ENCODE measurements at regions not wholly inside any gene's neighbourhood (a gene's known extent, or its start where the extent isn't known, plus 50 kb on each side); places are given as distances from the start of the nearest gene placed in this dataset.
"Not testable (repeated sequence)": the region's sequence is repeated elsewhere in the genome, so short reads cannot be mapped to it uniquely, and the experiment has no call there.

DNA sequence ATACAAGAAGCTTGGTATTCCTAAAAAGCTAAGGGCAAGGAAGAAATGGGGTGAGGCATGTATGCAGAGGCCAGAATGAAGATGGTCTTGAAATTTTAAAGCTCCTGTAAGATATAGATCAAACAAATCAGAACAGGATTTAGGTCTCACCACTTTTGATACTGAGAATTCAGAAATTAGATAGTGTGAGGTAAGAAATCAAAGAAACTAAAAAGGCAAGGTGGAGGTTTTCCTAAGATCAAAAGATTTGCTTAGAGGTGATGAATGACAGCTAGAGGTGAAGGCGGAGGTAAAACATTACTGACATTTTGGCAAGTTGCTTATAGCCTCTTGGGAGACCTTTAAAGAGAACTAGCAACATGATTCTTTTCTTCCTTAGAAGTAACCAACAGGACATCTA is 225.2 kb upstream of the SGK1 start:
- no peak overlapping the region for H3K4me3 ChIP-seq
- no peak for DNase-seq
- no peaks in the 10 kb centered on the region for H3K27me3 ChIP-seq
- H3K4me1 ChIP-seq: no peaks in the 10 kb centered on the region
- H3K9me3 ChIP-seq: no peaks in the 10 kb centered on the region
- no peak for TF ChIP-seq POLR2A (IDR thresholded peaks at IDR 0.05)
- TF ChIP-seq, protein P1, sequence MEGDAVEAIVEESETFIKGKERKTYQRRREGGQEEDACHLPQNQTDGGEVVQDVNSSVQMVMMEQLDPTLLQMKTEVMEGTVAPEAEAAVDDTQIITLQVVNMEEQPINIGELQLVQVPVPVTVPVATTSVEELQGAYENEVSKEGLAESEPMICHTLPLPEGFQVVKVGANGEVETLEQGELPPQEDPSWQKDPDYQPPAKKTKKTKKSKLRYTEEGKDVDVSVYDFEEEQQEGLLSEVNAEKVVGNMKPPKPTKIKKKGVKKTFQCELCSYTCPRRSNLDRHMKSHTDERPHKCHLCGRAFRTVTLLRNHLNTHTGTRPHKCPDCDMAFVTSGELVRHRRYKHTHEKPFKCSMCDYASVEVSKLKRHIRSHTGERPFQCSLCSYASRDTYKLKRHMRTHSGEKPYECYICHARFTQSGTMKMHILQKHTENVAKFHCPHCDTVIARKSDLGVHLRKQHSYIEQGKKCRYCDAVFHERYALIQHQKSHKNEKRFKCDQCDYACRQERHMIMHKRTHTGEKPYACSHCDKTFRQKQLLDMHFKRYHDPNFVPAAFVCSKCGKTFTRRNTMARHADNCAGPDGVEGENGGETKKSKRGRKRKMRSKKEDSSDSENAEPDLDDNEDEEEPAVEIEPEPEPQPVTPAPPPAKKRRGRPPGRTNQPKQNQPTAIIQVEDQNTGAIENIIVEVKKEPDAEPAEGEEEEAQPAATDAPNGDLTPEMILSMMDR (IDR thresholded peaks at IDR 0.05): no peak
- H3K36me3 ChIP-seq: no peaks in the 10 kb centered on the region
- H3K27ac ChIP-seq: no peak overlapping the region

DNA sequence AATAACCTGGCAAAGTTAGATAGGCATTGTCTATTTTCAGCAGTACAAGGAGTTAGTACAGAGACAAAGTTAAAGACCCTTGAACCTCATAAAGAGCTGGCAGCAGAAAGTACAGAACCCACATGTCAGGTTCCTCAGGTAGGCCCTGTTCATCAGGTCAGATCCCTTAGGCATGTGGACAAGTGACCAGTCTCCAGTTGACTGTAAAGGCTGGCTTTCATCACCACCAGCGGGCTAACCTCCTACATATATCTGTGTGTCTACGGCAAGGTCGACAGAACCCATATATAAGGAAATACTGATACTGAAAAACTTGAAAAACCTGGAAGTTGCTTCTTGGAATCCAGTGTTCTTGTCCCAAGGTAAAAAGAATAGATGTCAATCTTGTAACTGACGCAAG is 223.1 kb upstream of the SGK1 start:
- Histone ChIP-seq H3K27me3 (no peaks in the 10 kb centered on the region), H3K9me3 (no peaks in the 10 kb centered on the region), H3K27ac (no peak overlapping the region), H3K4me3 (no peak overlapping the region), H3K4me1 (no peaks in the 10 kb centered on the region), H3K36me3 (no peaks in the 10 kb centered on the region)
- TF ChIP-seq, protein P1 (IDR thresholded peaks at IDR 0.05): no peak
- no peak for TF ChIP-seq POLR2A (IDR thresholded peaks at IDR 0.05)
- DNase-seq: no peak

DNA sequence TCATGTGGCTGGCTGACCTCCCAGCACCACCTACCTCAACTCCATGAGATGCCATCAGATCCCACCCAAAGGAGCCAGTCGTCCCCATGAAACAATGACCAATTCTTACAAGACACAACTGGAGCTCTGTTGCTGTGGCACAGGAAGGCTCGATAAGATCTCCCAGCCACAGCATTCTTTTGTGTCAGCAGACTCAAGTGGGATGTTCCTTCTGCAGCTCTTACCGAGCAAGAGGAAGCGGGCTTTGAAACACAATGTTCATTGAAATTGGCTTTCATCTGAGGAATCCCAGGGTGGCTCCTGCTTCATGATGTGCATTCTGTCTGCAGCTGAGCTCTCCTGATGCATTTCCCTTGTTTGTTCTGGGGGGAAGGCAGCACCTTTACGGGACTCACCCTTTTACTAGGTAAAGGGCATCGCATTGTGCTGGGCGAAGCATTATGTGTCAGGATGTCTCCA is 222.0 kb upstream of the SGK1 start:
- TF ChIP-seq, protein P1 (IDR thresholded peaks at IDR 0.05): no peak
- TF ChIP-seq POLR2A (IDR thresholded peaks at IDR 0.05): no peak
- Histone ChIP-seq H3K27me3 (no peaks in the 10 kb centered on the region), H3K9me3 (no peaks in the 10 kb centered on the region), H3K27ac (no peak overlapping the region), H3K4me1 (no peaks in the 10 kb centered on the region), H3K36me3 (no peaks in the 10 kb centered on the region), H3K4me3 (no peak overlapping the region)
- no peak for DNase-seq

DNA sequence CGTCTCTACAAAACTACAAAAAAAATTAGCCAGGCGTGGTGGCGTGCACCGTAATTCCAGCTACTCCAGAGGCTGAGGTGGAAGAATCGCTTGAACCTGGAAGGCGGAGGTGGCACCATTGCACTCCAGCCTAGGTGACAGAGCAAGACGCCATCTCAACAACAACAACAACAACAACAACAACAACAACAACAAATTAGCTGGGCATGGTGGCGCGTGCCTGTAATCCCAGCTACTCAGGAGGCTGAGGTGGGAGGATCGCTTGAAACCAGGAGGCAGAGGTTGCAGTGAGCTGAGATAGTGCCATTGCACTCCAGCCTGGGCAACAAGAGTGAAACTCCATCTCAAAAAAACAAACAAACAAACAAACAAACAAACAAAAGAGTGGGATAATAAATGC is 219.9 kb upstream of the SGK1 start:
- H3K27ac ChIP-seq, H3K4me3 ChIP-seq, H3K4me1 ChIP-seq, H3K9me3 ChIP-seq, H3K36me3 ChIP-seq, DNase-seq, H3K27me3 ChIP-seq: not testable (repeated sequence)

DNA sequence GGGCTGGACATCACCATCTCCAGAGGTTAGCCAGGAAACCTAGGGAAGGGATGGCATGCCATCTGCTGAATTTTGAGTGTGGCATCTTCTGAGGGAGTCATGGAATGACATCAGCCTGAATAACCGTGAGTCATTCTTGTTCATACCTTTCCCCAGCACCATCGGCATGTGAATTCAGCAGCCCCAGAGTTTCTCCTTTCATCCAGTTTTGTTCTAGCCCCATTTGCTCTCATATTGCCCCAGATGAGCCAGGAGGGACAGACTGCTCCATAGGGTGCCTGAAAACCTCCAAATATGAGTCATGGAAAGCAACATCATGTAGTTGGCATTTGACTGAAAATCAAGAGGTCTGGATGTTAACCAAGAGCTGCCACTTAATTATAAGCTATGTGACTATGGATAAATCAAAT is 219.2 kb upstream of the SGK1 start:
- H3K27me3 ChIP-seq: no peaks in the 10 kb centered on the region
- no peak for TF ChIP-seq POLR2A (IDR thresholded peaks at IDR 0.05)
- TF ChIP-seq, protein P1 (IDR thresholded peaks at IDR 0.05): no peak
- H3K4me1 ChIP-seq: no peaks in the 10 kb centered on the region
- DNase-seq: no peak
- H3K27ac ChIP-seq: no peak overlapping the region
- H3K36me3 ChIP-seq: no peaks in the 10 kb centered on the region
- no peaks in the 10 kb centered on the region for H3K9me3 ChIP-seq
- no peak overlapping the region for H3K4me3 ChIP-seq

DNA sequence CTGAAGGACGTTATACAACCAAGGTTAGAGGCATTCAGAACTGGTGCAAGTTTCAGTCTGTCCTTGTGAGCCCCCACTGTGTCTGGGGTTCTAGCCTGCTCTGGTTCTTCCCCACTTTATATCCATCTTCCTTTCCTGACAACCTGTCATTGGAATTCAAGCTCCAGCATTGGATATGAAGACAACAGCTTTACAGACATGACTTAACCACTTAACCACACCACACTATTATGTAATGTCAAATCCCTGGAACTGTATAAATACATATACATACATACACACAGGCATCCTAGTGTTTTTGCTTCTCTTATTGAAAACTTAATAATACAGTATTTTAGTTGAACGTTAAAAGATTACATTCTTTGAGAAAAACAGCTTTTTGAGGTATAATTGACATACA is 217.9 kb upstream of the SGK1 start:
- TF ChIP-seq POLR2A (IDR thresholded peaks at IDR 0.05): no peak
- TF ChIP-seq, protein P1 (IDR thresholded peaks at IDR 0.05): no peak
- H3K4me3 ChIP-seq: no peak overlapping the region
- H3K9me3 ChIP-seq: no peaks in the 10 kb centered on the region

More for the DNA sequence above, 217.9 kb upstream of the SGK1 start:
- Histone ChIP-seq H3K27ac (no peak overlapping the region), H3K36me3 (no peaks in the 10 kb centered on the region), H3K27me3 (no peaks in the 10 kb centered on the region), H3K4me1 (no peaks in the 10 kb centered on the region)
- DNase-seq: no peak

Measured in Peyer's patch (tissue), 4 donors.